HG03196 (cell line): ENCODE measurements at regions not wholly inside any gene's neighbourhood (a gene's known extent, or its start where the extent isn't known, plus 50 kb on each side); places are given as distances from the start of the nearest gene placed in this dataset.
"Not testable (repeated sequence)": the region's sequence is repeated elsewhere in the genome, so short reads cannot be mapped to it uniquely, and the experiment has no call there.

Experiments
- ATAC-seq: cut with Tn5 transposase; IDR thresholded peaks from one replicate; pipeline ENCODE4 v1.9.1; 2021; ENCODE audit not compliant: unreplicated experiment

- no peak for ATAC-seq
Measured at GRCh38 chr12:46573347-46573658, 200.7 kb upstream of the SLC38A2 start.

GRCh38 chr12:46572644-46573346, 200.2 kb upstream of the SLC38A2 start:
- no peak for ATAC-seq

- ATAC-seq = no peak
Measured at GRCh38 chr12:46571608-46572007, 199.0 kb upstream of the SLC38A2 start.

- no peak for ATAC-seq
Measured at GRCh38 chr12:46569826-46570439, 197.4 kb upstream of the SLC38A2 start.

GRCh38 chr12:46567667-46568066, 195.1 kb upstream of the SLC38A2 start:
- ATAC-seq = no peak

GRCh38 chr12:46562625-46563225, 190.2 kb upstream of the SLC38A2 start:
- ATAC-seq = no peak

- not testable (repeated sequence) for ATAC-seq
Measured at GRCh38 chr12:46561769-46562624, 189.4 kb upstream of the SLC38A2 start.

- ATAC-seq = no peak
Measured at GRCh38 chr12:46560874-46561273, 188.3 kb upstream of the SLC38A2 start.

- ATAC-seq = no peak
Measured at GRCh38 chr12:46560089-46560488, 187.5 kb upstream of the SLC38A2 start.

GRCh38 chr12:46559311-46559710, 186.7 kb upstream of the SLC38A2 start:
- ATAC-seq = no peak

GRCh38 chr12:46558677-46559076, 186.1 kb upstream of the SLC38A2 start:
- ATAC-seq = no peak

GRCh38 chr12:46557539-46558373, 185.2 kb upstream of the SLC38A2 start:
- no peak for ATAC-seq

- no peak for ATAC-seq
Measured at GRCh38 chr12:46556819-46557524, 184.4 kb upstream of the SLC38A2 start.

GRCh38 chr12:46556105-46556559, 183.6 kb upstream of the SLC38A2 start:
- no peak for ATAC-seq

GRCh38 chr12:46555406-46555852, 182.9 kb upstream of the SLC38A2 start:
- ATAC-seq = no peak

GRCh38 chr12:46554460-46554859, 181.9 kb upstream of the SLC38A2 start:
- ATAC-seq = no peak

- ATAC-seq = no peak
Measured at GRCh38 chr12:46553911-46554310, 181.3 kb upstream of the SLC38A2 start.

- ATAC-seq = no peak
Measured at GRCh38 chr12:46553266-46553665, 180.7 kb upstream of the SLC38A2 start.

GRCh38 chr12:46550266-46550879, 177.8 kb upstream of the SLC38A2 start:
- ATAC-seq = no peak
